ENCODE measurements at regions not wholly inside any gene's neighbourhood (a gene's known extent, or its start where the extent isn't known, plus 50 kb on each side); places are given as distances from the start of the nearest gene placed in this dataset.
"Not testable (repeated sequence)": the region's sequence is repeated elsewhere in the genome, so short reads cannot be mapped to it uniquely, and the experiment has no call there.

DNA sequence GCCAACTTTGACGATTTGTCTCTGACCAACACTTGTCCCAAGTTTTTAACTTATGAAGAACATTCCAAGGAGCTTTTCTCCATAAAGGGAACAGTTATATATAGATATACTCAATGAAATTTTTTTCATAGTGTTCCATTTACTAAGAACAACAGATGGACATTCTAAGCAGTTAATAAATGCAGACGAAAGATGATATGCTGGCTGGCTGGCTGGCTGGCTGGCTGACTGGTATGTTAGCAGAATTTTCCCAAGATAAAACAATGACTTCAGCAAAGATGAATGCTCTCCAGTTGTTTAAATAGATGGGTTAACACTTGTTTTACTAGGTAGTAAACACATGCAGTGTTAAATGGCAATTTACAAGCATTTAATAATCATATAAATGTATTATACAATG is 62.2 kb downstream of the SPANXN3 start:
- DNase-seq, result no peak

DNA sequence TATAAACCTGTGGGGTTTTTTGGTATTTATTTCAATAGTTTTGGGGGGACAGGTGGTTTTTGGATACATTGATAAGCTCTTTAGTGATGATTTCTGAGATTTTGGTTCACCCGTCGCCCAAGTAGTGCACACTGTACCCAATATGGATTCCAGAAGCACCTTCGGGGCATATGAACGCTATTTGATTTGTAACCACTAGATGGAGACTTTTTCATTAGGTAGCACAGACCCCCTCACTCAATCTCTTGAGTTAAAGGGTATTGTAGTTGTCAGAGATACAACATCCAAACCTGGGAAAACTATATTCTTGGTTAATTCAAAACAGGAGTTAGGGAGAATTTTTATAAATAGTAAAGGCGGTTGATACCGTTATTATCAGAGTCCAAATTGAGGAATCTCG is 79.8 kb downstream of the SPANXN3 start:
- DNase-seq, result no peak

DNA sequence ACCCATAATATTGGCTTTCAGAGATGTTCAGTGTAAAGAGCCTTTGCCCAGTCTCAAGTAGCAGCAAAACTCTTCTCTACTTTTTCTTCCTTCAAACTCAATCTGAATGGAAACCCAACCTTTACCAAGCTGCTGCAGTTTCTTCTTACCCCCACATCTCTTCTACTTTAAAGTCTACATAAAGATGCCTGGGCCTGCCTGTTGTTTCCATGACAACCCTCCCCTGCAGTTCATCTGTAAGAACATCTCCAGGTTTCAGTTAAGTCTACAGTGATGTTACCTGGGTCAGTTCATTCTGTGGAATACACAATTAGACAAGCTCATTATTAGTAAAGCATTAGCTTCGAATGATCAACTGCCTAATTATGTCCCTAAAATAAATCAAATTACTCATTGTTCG is 81.4 kb downstream of the SPANXN3 start:
- DNase-seq, result no peak

DNA sequence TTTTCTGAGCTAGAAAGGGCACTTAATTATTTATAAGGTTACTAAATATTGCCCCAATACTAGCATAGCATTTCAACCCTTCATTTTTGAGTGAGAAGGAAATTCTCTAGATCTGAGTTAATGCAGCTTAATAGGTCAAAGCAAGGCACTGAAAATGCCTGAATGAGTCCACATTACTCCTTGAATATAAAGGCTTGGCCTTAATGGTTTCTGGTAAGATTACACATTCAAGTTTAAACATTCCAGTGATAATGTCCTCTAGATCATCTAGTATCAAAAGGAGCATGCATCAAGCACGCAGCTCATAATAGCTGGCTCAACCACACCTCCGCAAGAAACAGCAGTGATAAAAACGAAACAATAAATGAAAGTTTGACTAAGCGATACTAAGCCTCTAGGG is 87.5 kb downstream of the SPANXN3 start:
- no peak for DNase-seq

DNA sequence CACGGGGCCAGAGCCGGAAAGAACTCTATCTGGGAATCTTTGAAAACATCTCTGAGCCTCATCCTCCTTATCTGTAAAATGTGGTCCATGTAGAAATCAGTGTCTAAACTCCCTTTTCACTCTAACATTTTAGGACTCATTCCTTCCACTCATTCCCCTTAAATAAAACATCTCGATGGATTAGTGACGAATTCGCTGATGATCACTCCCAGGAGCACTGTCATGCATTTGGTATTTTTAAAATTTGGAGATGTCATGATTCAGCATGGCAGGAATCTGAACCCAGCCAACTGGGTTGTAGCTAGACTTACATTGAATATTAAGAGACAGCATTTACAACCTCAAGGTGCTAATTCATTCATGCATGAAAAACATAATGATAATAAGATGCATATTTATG is 88.1 kb downstream of the SPANXN3 start:
- no peak for DNase-seq

DNA sequence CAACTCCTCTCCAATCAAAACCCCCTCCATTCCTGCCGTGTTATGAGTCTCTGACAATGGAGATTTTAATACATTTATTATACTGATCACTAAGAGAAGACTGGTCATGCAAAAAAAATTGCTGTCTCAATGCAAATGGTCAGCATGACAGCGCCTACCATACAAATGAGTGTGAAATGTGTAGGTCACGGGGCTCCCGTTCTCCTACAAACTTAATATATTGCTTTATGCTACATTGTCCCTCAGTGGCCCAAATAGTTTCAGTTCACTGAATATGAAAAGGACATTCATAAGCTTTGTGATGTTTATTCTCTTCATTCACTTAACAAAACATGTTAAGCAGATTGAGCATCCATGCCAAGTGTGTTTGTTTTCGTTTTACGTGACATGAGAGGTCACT is 116.1 kb downstream of the SPANXN3 start:
- no peak for DNase-seq

DNA sequence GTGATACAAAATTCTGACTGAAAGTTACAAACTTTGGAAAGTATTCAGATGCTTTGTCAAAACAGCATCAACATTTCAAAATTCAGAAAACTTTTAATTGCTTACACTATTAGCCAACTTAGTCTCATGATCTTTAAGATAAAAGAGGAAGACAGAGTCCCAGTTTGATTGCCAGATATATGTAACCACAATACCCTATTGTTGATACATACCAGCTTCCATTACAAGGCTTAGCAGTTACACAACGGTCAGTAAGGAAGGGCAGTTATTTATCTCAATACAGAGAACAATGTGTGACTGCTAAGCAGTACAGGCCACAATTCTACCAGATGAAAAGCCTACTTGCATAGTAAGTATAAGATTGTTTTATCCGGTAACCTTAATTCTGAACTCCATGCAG is 138.4 kb downstream of the SPANXN3 start:
- no peak for DNase-seq

DNA sequence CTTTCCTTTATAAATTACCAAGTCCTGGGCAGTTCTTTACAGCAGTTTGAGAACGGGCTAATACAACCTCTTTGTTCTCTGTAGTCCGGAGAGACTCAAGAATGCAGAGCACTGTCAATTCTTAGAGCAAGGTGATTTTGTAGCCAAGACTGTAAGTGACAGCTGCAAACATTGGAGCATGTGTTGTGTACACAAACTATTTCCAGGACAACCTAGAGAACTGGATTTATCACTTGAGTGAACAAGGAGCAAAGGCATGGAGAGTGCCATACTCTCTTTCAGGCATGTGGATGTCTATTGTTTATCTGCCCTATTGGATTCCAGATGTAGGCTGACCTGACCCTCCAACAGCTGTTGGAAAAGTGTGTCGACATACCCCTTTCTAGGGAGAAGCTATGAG is 153.9 kb downstream of the SPANXN3 start:
- no peak for DNase-seq

DNA sequence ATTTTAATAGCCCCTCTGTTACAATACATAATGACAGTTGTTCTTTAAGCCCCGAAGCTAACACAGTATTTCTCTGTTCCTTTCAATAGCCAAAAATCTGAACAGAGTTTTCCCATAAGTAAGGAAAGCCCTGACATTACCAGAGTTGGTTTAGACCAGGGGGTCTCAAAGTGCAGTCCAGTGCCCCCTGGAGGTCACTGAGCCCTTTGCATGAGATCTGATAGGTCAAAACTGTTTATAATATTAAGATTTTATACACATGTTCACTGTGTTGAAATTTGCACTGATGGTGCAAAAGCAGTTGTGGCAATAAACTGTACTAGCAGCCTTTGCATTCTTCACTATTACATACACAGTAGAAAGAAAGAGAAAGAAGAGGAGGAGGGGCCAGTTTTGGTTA is 177.1 kb downstream of the SPANXN3 start:
- no peak for DNase-seq

DNA sequence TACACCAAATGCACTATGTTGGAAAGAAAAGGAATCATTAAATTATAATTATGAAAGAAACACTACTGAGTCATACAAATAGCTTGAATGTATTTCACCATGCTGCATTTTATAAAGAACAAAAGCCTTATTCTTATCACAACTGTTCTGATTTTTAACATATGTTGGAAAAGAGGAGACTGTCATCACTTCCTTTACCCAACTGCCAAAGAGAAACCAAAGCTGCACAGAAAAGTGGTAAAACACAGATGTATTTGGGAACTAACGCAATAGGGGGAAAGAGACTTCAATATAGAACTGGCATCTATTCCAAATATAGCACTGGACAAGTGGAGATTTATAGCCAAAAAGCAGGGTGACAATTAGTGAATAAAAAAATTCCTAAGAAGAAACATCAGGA is 181.0 kb downstream of the SPANXN3 start:
- no peak for DNase-seq

DNA sequence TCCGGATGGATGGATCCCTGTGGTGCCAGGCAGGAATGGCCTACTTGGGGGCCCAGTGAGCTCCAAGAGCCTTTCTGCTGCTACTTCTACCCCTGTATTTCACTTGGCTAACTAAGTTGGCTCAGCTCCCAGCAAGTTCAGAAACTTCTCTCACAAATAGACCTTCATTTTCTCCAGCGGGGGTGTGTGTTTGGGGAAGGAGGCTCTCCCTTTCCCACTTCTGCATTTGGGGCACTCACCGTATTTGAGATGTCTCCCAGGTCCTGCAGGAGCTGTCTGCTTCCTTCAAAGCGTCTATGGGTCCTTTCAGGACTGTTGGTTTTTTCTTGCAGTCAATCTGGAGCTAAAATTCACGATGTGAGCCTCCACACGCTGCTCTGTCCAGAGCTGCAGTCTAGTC is 197.7 kb downstream of the SPANXN3 start:
- no peak for DNase-seq

DNA sequence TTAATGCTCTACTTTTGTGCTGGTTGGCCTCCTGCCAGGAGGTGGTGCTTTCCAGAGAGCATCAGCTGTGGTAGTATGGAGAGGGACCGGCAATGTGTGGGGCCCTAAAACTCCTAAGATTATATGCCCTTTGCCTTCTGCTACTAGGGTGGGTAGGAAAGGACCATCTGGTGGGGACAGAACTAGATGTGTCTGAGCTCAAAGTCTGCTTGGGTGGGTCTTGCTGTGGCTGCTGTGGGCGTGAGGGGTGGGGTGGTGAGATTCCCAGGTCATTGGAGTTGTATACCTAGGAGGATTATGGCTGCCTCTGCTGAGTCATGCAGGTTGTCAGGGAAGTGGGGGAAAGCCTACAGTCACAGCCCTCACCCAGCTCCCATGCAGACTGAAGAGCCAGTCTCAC is 198.4 kb downstream of the SPANXN3 start:
- not testable (repeated sequence) for DNase-seq

DNA sequence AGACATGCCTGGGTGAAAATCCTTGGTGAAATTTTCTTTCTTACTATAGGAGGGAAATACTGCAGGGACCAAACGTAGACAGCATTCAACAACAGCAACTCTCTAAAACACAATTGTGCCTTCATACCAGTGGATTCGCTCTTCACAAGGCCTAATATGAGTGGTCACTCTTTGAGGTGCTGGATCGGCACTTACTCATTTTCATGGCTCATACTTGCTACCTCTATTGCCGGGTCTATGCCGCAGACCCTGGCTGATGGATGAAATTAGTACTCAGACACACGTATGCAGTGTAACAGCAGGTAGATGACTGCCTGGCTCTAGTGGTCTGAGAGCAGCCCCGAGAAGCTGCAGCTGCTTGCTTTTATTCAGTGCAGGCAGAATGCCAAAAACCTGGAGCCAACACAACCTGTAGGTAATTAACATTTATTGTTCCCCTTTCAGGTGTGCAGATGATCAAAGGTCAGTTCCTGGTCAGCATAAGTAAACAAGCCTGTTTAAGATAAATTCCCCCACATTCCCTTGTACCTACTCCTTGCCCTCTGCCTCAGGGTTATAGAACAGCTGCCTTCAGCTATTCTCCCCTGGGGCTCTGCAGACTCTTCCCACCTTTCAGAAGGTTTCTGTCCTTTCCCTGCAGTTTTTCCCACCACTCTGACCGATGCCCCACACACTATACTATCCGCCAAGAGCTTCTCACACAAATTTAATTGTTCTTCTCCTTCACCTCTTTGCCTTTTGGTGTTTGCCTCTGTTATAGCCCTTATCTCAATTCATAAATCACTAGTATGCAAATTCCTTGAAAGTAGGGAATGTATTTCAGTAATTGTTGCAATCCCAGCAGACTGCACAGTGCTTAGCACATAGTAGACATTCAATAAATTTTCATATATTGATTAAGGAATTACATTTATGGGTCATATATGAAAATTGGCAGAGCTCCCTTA is 210.0 kb downstream of the SPANXN3 start:
- no peak for DNase-seq

DNA sequence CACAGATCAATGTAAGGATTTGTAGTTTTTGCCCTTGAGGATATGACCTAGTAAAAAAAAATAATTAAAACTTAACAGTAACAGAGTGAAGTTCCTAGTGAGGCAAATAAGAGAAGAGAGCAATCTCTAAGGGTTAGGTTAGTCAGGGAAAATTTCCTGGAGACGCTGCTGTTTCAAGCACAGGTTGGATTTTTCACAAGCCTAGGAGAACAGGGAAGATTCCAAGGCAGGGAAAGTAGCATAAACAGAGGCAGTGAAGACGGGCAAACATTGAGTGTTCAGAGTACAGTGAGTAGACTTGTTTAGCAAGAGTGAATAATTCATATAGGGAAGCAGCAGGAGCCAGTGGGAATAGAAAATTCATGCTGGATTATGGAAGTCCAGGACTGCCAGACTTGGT is 212.8 kb downstream of the SPANXN3 start:
- no peak for DNase-seq

DNA sequence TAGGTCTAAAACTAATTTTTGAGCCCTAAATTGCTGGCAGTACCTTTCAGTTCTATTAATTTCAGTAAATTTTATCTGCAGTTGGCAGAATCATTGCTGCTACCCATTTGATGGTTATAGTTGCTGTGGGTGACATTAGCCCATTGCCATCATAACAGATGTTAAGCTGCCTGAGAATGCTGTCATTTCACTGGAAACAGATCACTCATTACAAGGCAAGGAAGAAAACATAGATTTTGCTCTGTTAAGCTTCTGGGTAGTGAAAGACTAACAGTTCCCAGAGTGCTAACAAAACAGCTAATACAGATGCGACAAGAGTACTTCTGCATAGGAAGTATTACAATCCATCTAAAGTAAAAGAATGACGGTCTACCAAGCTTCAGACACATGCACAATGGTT is 213.2 kb downstream of the SPANXN3 start:
- no peak for DNase-seq

DNA sequence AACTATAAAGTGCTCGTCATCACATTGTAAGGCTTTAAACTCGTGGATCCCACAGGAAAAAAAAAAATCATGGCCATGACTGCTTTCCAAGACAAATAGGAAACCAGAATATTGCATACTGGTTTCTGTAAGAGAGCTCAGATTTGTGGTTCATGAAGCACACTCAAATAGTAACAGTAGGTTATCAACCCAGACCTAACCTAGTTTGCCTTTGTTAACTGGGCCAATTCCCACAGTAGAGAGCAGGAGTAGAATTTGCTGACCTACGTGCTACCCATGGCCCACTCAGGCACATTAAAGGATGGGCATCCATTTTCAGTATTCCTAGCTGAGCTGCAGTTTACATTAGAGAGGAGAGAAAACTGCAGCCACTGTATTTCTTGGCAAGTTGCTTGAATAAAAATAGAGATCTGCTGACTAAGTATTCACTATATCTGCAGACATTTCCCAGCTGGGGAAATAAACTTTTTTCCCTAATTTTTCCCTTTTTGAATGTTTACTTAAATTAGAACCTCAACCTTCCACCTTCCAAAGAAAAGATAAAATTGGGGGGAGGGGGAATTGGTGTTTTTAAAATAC is 218.5 kb downstream of the SPANXN3 start:
- no peak for DNase-seq

DNA sequence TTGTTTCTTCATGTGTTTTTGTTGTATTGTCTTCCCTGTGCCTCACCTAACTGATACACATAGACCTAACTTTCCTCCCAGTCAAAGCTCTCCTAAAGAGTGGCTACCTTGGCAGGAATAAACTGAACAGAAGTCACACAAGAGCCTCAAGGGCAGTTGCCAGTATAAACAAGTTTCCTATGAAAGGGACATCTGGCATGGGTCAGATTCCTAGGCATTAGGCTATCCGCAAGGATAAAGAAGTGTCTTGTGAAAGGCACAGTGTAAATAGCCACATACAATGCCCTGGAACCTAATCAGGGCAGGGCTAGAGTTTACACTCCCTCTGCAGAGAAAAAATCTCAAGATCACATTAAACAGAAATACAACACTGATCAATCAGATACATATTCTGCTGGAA is 220.8 kb downstream of the SPANXN3 start:
- DNase-seq, result no peak

DNA sequence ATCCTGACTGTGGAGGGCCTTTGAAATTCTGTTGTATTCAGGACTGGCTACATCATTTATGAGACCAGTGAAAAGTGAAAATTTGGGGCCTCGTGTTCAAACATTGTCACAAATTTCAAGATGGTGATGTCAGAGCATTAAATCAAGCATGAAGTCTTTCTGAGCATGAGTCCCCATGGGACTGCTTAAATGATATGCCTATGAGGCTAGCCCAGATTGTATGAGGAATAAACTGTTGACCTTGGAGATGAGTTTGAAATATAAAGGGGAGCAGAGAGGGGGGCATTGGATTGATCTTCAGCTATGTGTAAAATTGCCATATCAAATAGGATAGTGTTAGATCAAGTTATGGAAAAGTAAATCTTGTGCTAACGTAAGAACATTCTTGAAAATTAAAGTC is 230.0 kb downstream of the SPANXN3 start:
- no peak for DNase-seq

DNA sequence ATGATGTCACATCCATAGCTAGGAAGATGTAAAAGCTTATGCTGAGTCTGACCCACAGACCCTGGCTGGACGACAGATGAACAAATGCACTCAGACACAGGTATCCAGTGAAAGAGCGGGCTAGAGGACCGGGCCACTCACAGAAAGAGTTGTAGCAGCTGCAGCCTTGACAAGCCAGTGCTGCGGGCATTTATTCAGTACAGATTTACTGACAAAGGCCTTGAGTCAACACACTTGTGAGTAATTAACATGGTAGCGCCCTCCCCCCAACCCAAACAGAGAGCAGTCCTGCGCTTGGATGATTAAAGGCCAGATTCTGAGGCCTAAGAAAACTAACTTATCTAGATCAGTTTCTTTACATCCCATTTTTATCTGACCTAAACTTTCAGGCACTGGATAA is 244.6 kb downstream of the SPANXN4 start:
- DNase-seq, result no peak

DNA sequence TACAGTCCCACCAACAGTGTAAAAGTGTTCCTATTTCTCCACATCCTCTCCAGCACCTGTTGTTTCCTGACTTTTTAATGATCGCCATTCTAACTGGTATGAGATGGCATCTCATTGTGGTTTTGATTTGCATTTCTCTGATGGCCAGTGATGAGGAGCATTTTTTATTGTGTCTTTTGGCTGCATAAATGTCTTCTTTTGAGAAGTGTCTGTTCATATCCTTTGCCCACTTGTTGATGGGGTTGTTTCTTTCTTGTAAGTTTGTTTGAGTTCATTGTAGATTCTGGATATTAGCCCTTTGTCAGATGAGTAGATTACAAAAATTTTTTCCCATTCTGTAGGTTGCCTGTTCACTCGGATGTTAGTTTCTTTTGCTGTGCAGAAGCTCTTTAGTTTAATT is 218.9 kb downstream of the SPANXN4 start:
- DNase-seq, result not testable (repeated sequence)

DNA sequence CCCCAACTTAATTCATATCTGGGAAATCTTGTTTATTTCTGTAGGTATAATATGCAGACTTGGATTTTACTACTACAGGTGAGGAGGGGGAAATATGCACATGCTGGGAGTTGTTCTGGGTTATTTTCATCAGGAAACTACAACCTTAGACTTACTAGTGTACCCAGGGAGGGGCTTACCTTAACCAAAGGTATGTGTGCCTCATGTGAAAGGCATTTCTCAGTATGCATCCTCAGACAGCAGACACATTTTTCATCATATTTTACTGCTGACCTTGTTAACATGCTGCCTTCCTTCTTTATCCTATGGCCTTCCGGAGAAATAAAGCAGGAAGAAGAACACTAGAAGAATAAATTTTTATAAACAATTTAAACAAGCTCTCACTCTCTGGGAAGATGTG is 214.9 kb downstream of the SPANXN4 start:
- DNase-seq, result no peak

DNA sequence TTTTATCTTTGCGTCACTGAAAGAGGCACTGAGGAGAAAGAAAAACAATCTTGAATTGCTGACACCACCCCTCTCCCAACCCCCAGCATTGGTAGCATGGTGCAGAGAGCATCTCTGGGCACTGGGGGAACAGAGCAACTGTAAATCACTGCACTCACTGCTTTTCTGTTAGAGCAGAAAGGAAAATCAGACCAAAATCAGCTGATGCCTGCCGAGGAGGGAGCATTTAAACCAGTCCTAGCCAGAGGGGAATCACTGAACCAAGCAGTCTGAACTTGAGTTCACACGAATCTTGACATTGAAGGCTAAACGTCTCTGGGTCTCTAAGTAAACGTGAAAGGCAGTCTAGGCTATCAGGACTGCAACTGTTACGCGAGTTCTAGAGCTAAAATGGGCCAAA is 205.8 kb downstream of the SPANXN4 start:
- DNase-seq, result no peak

DNA sequence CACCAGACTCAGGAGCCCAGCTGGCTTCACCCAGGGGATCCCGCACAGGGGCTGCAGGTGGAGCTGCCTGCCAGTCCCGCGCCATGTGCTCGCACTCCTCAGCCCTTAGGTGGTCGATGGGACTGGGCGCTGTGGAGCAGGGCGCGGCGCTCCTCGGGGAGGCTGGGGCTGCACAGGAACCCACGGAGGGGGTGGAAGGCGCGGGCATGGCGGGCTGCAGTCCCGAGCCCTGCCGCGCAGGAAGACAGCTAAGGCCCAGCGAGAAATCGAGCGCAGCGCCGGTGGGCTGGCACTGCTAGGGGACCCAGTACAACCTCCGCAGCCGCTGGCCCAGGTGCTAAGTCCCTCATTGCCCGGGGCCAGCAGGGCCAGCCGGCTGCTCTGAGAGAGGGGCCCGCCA is 202.9 kb downstream of the SPANXN4 start:
- not testable (repeated sequence) for DNase-seq

DNA sequence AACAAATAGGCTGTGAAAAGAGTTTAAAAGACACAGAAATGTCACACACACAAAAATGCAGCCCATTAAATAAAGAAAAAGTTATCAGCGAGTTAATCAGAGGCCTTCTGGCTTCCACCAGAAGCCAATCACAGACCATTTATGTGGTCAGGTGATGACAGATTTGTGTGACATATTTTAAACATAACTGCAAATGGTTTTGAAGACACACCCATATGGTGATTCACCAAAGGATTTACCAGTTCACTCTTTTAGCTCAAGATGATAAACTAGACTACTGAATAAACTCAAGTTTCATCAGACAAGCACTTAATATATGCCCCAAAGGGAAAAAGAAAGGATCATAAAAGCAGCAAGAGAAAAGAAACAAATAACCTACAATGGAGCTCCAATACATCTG is 181.2 kb downstream of the SPANXN4 start:
- DNase-seq, result no peak

DNA sequence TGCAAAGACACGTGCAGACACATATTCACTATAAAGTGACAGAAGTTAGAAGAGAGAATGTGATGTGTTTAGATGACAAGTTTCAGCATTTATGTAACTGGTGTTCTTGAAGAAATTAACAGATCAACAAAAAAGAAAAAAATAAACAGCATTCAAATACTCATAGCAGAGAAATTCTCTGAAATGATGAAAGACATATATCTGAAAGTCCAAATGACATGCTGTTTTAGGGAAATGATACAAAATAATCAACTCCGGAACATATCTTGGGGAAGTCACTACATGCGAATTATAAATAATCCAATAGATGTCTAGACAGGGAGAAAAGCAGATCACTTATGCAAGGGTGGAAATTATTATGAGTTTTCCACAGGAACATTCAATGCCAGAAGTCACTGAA is 146.0 kb downstream of the SPANXN4 start:
- DNase-seq, result no peak
